Heart left ventricle (tissue), 16 donors: ENCODE measurements at regions not wholly inside any gene's neighbourhood (a gene's known extent, or its start where the extent isn't known, plus 50 kb on each side); places are given as distances from the start of the nearest gene placed in this dataset.

Experiments used
- ATAC-seq, 4 donors: fragments of 200-7000 bp; cut with Tn5 transposase; one replicate each; pipeline ENCODE4 v1.9.1; 2020 to 2022; ENCODE audit warnings: moderate library complexity in 4 of 4, mild to moderate bottlenecking in 3 of 4, moderate number of reproducible peaks in 1 of 4
- DNase-seq, 5 donors: peaks; one replicate each; pipeline ENCODE4 v3.0.0-alpha.2; 2020
- H3K27ac ChIP-seq, 12 donors: fragments of 200-600 bp; sonication (generic) in 4 of 12; one replicate each; pipeline versions ENCODE4 v1.5.0 to v1.8.0; 2016 to 2022; ENCODE audit warnings: mild to moderate bottlenecking in 2 of 12
- H3K27me3 ChIP-seq, 9 donors: fragments of 200-600 bp; sonication (generic) in 2 of 9; one replicate each; pipeline versions ENCODE4 v1.5.1 to v1.8.0; 2016 to 2022; ENCODE audit warnings: mild to moderate bottlenecking in 3 of 9
- H3K36me3 ChIP-seq, 9 donors: fragments of 200-600 bp; sonication (generic) in 2 of 9; one replicate each; pipeline versions ENCODE4 v1.5.0 to v1.8.0; 2018 to 2022; ENCODE audit warnings: mild to moderate bottlenecking in 2 of 9
- H3K4me1 ChIP-seq, 12 donors: fragments of 200-600 bp; sonication (generic) in 4 of 12; one replicate each; pipeline versions ENCODE4 v1.5.0 to v1.8.0; 2016 to 2022; ENCODE audit warnings: mild to moderate bottlenecking in 3 of 12
- H3K4me3 ChIP-seq, 12 donors: fragments of 200-600 bp; sonication (generic) in 4 of 12; one replicate each; pipeline versions ENCODE4 v1.5.0 to v1.8.0; 2017 to 2022; ENCODE audit warnings: mild to moderate bottlenecking in 9 of 12, moderate library complexity in 4 of 12
- H3K9me3 ChIP-seq, 12 donors: fragments of 200-600 bp; sonication (generic) in 4 of 12; one replicate each; pipeline versions ENCODE4 v1.5.0 to v1.8.0; 2016 to 2022; ENCODE audit warnings: mild to moderate bottlenecking in 1 of 12
- POLR2A ChIP-seq, 2 donors: fragments of 450-650 bp; IDR thresholded peaks; one replicate each; pipeline ENCODE4 v1.6.1; 2017; ENCODE audit warnings: antibody characterized with exemption in 2 of 2, mild to moderate bottlenecking in 2 of 2, moderate library complexity in 2 of 2
- WGBS, 4 donors: extraction: QIAGEN DNeasy Blood & Tissue Kit in 2 of 4; methylation state at CpG; one replicate each; pipeline versions ENCODE4 v1.1.5 to v1.1.7; 2013 to 2018; 5-methylcytosine and 5-hydroxymethylcytosine counted together
- intact Hi-C, 10 donors: fragments of 100-400 bp; cut with DNase I; formaldehyde crosslinking; loops; one replicate each; pipeline versions ENCODE4 v1.11.1 to v1.14.2; 2022
- TF ChIP-seq, protein P1 (sequence below), 12 donors: fragments of 200-600 bp; sonication (generic) in 4 of 12; IDR thresholded peaks; one replicate each; pipeline versions ENCODE4 v1.5.0 to v1.8.0; 2018 to 2022; ENCODE audit warnings: antibody characterized with exemption in 12 of 12, mild to moderate bottlenecking in 5 of 12
- donor health status: ischemic (EF 13 %, LVEDD 7.1; RV severe dilation, severe dysfunction).
- donor health status: healthy with polysubstance abuse.
- donor health status: DM: no; HTN: yes; CAD: no.
- donor health status: DM: no; HTN: no; CAD: no.
- donor health status: ischemic (EF 25% LVEDD 6.9; RV normal size, moderate dysfunction).
- donor health status: ischemic (EF 25% LVEDD 5.7; RV mildly dilated, moderate dysfunction).
- donor health status: healthy.
- donor health status: DM: yes; HTN: yes; CAD: no.
- donor health status: ischemic (EF 35%, LVEDD 5.7; RV mildly dilated, moderate dysfunction).
- donor health status: nonischemic (EF 11% LVEDD 7.7; RV severe dilation, severe dysfunction).
- donor health status: DM: yes; HTN: yes; CAD: no.
- donor health status: PGD.
- donor health status: ischemic (EF 29% LVEDD 5.4; RV normal size, mild dysfunction).
- donor health status: nonischemic (EF 23%, LVEDD 6.1; RV moderate dilation, normal function).

DNA sequence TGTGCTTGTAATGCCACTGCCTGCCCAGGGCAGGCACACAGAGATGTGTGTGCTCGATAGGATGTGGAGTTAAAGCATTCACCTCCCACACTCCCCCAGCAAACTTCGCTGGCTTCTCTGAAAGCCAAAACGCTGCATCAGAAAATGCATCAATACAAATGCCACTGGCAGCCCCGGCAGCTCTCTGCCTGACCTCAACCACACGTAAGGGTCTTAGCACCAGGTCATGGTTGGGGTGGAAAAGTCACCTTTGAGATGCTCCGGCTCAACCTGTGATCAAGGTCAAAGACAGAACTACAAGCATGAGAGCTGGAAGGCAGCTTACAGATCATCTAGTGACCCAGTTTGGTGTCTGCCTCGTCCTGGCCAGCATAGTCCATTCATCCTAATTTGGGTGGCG lies 114.4 kb upstream of the NANOS1 start:
- H3K27ac ChIP-seq, result no peak overlapping the region
- DNase-seq (no peak), ATAC-seq (no peak)
- H3K4me3 ChIP-seq, result no peak overlapping the region
- H3K36me3 ChIP-seq, result no peaks in the 10 kb centered on the region
- TF ChIP-seq, protein P1, sequence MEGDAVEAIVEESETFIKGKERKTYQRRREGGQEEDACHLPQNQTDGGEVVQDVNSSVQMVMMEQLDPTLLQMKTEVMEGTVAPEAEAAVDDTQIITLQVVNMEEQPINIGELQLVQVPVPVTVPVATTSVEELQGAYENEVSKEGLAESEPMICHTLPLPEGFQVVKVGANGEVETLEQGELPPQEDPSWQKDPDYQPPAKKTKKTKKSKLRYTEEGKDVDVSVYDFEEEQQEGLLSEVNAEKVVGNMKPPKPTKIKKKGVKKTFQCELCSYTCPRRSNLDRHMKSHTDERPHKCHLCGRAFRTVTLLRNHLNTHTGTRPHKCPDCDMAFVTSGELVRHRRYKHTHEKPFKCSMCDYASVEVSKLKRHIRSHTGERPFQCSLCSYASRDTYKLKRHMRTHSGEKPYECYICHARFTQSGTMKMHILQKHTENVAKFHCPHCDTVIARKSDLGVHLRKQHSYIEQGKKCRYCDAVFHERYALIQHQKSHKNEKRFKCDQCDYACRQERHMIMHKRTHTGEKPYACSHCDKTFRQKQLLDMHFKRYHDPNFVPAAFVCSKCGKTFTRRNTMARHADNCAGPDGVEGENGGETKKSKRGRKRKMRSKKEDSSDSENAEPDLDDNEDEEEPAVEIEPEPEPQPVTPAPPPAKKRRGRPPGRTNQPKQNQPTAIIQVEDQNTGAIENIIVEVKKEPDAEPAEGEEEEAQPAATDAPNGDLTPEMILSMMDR (IDR thresholded peaks at IDR 0.05), result no peak
- TF ChIP-seq POLR2A (IDR thresholded peaks at IDR 0.05), result no peak
- no peaks in the 10 kb centered on the region for H3K9me3 ChIP-seq
- intact Hi-C loops, result loop anchor here in 1 of 10 donors (10.0 kb wide), 1 partner anchor 110 kb away; the partner anchor contains the start of gene NANOS1
- no peaks in the 10 kb centered on the region for H3K27me3 ChIP-seq
- 81 to 90% (median 87%) methylated on average over 8 of the region's 8 CpGs for WGBS, 4 donors
- peaks cover 0 to 23% (median 8%) of the 10 kb centered on the region in 12 donors for H3K4me1 ChIP-seq

DNA sequence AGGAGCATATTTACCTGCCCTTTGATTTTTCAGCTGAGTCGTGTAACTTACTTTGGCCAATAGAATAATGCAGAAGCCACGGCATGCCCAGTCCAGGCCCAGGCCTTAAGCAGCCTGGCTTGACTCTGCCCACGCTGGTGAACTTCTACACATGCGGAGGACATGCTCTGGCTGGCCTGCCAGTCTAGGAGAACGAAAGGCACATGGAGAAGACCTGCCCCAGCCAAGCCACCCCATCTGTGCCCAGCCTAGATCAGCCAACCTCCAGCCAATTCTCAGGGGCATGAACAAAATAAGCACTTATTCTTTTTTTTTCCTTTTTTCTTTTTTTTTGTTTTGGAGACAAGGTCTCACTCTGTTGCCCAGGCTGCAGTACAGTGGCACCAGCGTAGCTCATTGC lies 112.7 kb upstream of the NANOS1 start:
- peaks cover 0 to 17% (median 6%) of the 10 kb centered on the region in 12 donors for H3K4me1 ChIP-seq
- H3K36me3 ChIP-seq, result no peaks in the 10 kb centered on the region
- 93 to 96% (median 94%) methylated on average over 6 of the region's 6 CpGs for WGBS, 4 donors
- H3K27me3 ChIP-seq, result no peaks in the 10 kb centered on the region
- intact Hi-C loops, result loop anchor here in 1 of 10 donors (10.0 kb wide), 1 partner anchor 108 kb away; the partner anchor contains the start of gene NANOS1
- TF ChIP-seq POLR2A (IDR thresholded peaks at IDR 0.05), result no peak
- H3K9me3 ChIP-seq, result no peaks in the 10 kb centered on the region
- DNase-seq (no peak), ATAC-seq (no peak)
- no peak overlapping the region for H3K27ac ChIP-seq
- H3K4me3 ChIP-seq, result no peak overlapping the region

DNA sequence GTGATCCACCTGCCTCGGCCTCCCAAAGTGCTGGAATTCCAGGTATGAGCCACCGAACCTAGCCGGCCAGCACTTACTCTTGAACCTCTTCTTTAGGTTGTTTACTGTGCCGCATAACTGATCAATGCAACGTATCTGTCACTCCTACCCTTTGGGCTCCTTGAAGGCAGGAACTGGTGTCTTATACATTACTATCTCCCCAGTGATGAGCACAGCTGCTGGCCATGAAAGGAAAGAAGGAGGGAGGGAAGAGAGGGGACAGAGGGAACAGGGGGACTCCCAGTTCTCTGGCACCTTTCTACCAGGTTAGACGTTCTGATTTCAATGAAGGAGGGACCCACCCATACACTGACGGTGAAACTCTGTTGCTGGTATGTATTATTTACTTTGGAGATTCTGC lies 111.8 kb upstream of the NANOS1 start:
- H3K27ac ChIP-seq, result no peak overlapping the region
- ATAC-seq (no peak), DNase-seq (no peak)
- H3K36me3 ChIP-seq, result no peaks in the 10 kb centered on the region
- no peak overlapping the region for H3K4me3 ChIP-seq
- intact Hi-C loops, result loop anchor here in 1 of 10 donors (10.0 kb wide), 1 partner anchor 107 kb away; the partner anchor contains the start of gene NANOS1
- H3K9me3 ChIP-seq, result no peaks in the 10 kb centered on the region
- TF ChIP-seq, protein P1 (IDR thresholded peaks at IDR 0.05), result no peak
- no peak for TF ChIP-seq POLR2A (IDR thresholded peaks at IDR 0.05)
- no peaks in the 10 kb centered on the region for H3K27me3 ChIP-seq
- WGBS, 4 donors, result 86 to 97% (median 89%) methylated on average over 7 of the region's 7 CpGs
- peaks cover 0 to 15% (median 5%) of the 10 kb centered on the region in 12 donors for H3K4me1 ChIP-seq

DNA sequence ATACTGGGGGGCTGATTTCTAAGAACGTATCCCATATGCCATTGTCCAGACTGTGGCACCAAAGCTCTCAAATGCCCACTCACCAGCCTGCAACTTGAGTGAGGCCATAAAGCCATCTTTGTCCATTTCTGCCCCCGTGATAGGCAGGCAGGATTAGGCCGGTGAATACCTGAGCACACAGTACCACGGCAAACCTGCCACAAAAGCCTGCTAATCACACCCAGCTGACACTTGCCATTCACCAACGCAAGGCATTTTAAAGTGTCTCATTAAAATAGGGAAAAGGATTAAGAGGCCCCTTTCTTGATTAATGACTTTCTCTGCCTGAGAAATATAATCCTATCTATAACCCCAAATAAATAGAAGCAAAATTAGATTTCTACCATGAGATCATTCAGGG lies 111.4 kb upstream of the NANOS1 start:
- Histone ChIP-seq H3K4me3 (no peak overlapping the region), H3K4me1 (peaks cover 0 to 11% (median under 1%) of the 10 kb centered on the region in 12 donors), H3K27ac (no peak overlapping the region), H3K36me3 (no peaks in the 10 kb centered on the region), H3K9me3 (no peaks in the 10 kb centered on the region), H3K27me3 (no peaks in the 10 kb centered on the region)
- intact Hi-C loops, result loop anchor here in 1 of 10 donors (10.0 kb wide), 1 partner anchor 107 kb away; the partner anchor contains the start of gene NANOS1
- ATAC-seq (no peak), DNase-seq (no peak)
- 77 to 87% (median 81%) methylated on average over 5 of the region's 5 CpGs for WGBS, 4 donors
- TF ChIP-seq, protein P1 (IDR thresholded peaks at IDR 0.05), result no peak
- TF ChIP-seq POLR2A (IDR thresholded peaks at IDR 0.05), result no peak

DNA sequence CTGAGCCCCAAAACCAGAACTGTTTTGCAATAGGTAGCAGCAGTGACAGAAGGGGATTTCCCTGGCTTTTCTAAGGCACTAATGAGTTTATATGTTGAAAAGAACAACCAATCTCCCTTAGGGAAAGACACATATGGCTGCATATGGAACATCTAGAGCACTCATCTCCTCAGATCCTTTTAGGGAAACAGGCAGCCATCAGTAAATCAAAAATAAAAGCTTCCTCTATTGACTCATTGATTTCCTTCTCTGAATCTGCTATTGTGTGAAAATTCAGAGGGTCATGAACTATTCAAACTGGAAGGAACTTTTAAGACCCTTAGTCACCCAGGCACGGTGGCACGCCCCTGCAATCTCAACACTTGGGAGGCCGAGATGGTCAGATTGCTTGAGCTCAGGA lies 110.9 kb upstream of the NANOS1 start:
- Histone ChIP-seq H3K36me3 (no peaks in the 10 kb centered on the region), H3K9me3 (no peaks in the 10 kb centered on the region), H3K27ac (no peak overlapping the region), H3K27me3 (no peaks in the 10 kb centered on the region), H3K4me3 (no peak overlapping the region), H3K4me1 (peaks cover 0 to 7% (median 0%) of the 10 kb centered on the region in 12 donors)
- ATAC-seq, result no peak
- TF ChIP-seq, protein P1 (IDR thresholded peaks at IDR 0.05), result no peak
- no peak for TF ChIP-seq POLR2A (IDR thresholded peaks at IDR 0.05)
- 63 to 67% (median 66%) methylated on average over 3 of the region's 3 CpGs for WGBS, 4 donors
- DNase-seq, result no peak
- intact Hi-C loops, result loop anchor here in 1 of 10 donors (10.0 kb wide), 1 partner anchor 106 kb away; the partner anchor contains the start of gene NANOS1
